Vagina (tissue), 2 donors: ENCODE measurements at regions not wholly inside any gene's neighbourhood (a gene's known extent, or its start where the extent isn't known, plus 50 kb on each side); places are given as distances from the start of the nearest gene placed in this dataset.
"Not testable (repeated sequence)": the region's sequence is repeated elsewhere in the genome, so short reads cannot be mapped to it uniquely, and the experiment has no call there.

ENCODE experiments used
- DNase-seq, 2 donors: peaks; one replicate each; pipeline ENCODE4 v3.0.0-alpha.2; 2017; ENCODE audit errors: extremely low spot score in 2 of 2
- H3K27ac ChIP-seq: fragments of 200-600 bp; sonication (generic); one replicate; pipeline ENCODE4 v1.5.1; 2019
- H3K27me3 ChIP-seq: fragments of 200-600 bp; sonication (generic); one replicate; pipeline ENCODE4 v1.5.1; 2019
- H3K36me3 ChIP-seq, 2 donors: fragments of 200-600 bp; sonication (generic); one replicate each; pipeline ENCODE4 v1.5.1; 2017 to 2019
- H3K4me1 ChIP-seq: fragments of 200-600 bp; sonication (generic); one replicate; pipeline ENCODE4 v1.5.1; 2019
- H3K4me3 ChIP-seq, 2 donors: fragments of 200-600 bp; sonication (generic); 1 replicate in 1 of 2; 2 replicates in 1 of 2; pipeline ENCODE4 v1.5.1; 2016 to 2019
- H3K9me3 ChIP-seq: fragments of 200-600 bp; sonication (generic); one replicate; pipeline ENCODE4 v1.5.1; 2019
- CTCF ChIP-seq, 3 experiments: fragments of 450-650 bp in 2 of 3; fragments of 200-600 bp in 1 of 3; sonication (generic) in 1 of 3; IDR thresholded peaks; one replicate each; pipeline ENCODE4 v1.5.1; 2017 to 2019; ENCODE audit warnings: antibody characterized with exemption in 3 of 3, mild to moderate bottlenecking in 2 of 3, moderate library complexity in 2 of 3
- POLR2A ChIP-seq, 2 donors: fragments of 450-650 bp; IDR thresholded peaks; one replicate each; pipeline ENCODE4 v1.6.1; 2017; ENCODE audit warnings: antibody characterized with exemption in 2 of 2, mild to moderate bottlenecking in 2 of 2, moderate library complexity in 2 of 2
- POLR2AphosphoS5 ChIP-seq, 2 donors: sonication (generic); formaldehyde crosslinking; IDR thresholded peaks; one replicate each; pipeline ENCODE4 v1.9.0; 2017; ENCODE audit warnings: antibody characterized with exemption in 2 of 2, mild to moderate bottlenecking in 2 of 2, low read depth in 1 of 2; ENCODE audit not compliant: insufficient read depth in 1 of 2
- intact Hi-C: fragments of 100-400 bp; cut with DNase I; formaldehyde crosslinking; loops from one replicate; pipeline ENCODE4 v1.15.1; 2023

GRCh38 chr4:135485371-135485770, 1283.8 kb upstream of the PABPC4L start:
- Histone ChIP-seq H3K36me3 (no peaks in the 10 kb centered on the region), H3K4me1 (no peaks in the 10 kb centered on the region), H3K9me3 (no peaks in the 10 kb centered on the region), H3K27me3 (no peaks in the 10 kb centered on the region), H3K27ac (no peak overlapping the region), H3K4me3 (no peak overlapping the region)
- intact Hi-C loops, result no loop called here
- DNase-seq, result no peak
- TF ChIP-seq POLR2AphosphoS5 (IDR thresholded peaks at IDR 0.05; ENCODE audit: insufficient read depth in 1 of 2, low read depth in 1 of 2) (no peak), POLR2A (IDR thresholded peaks at IDR 0.05) (no peak), CTCF (IDR thresholded peaks at IDR 0.05) (no peak)

- TF ChIP-seq POLR2A (IDR thresholded peaks at IDR 0.05), result no peak
- no peak for TF ChIP-seq POLR2AphosphoS5 (IDR thresholded peaks at IDR 0.05; ENCODE audit: insufficient read depth in 1 of 2, low read depth in 1 of 2)
- no peak for TF ChIP-seq CTCF (IDR thresholded peaks at IDR 0.05)
- no peaks in the 10 kb centered on the region for H3K27me3 ChIP-seq
- no peaks in the 10 kb centered on the region for H3K36me3 ChIP-seq
- no peak for DNase-seq
- no peaks in the 10 kb centered on the region for H3K4me1 ChIP-seq
- H3K9me3 ChIP-seq, result no peaks in the 10 kb centered on the region
- H3K27ac ChIP-seq, result no peak overlapping the region
- no peak overlapping the region for H3K4me3 ChIP-seq
- intact Hi-C loops, result no loop called here
These were observed 1274.7 kb upstream of the PABPC4L start for GRCh38 chr4:135476272-135476671.

- Histone ChIP-seq H3K36me3 (no peaks in the 10 kb centered on the region), H3K4me3 (no peak overlapping the region), H3K27me3 (no peaks in the 10 kb centered on the region), H3K27ac (no peak overlapping the region), H3K4me1 (no peaks in the 10 kb centered on the region), H3K9me3 (no peaks in the 10 kb centered on the region)
- no peak for DNase-seq
- TF ChIP-seq POLR2A (IDR thresholded peaks at IDR 0.05) (no peak), CTCF (IDR thresholded peaks at IDR 0.05) (no peak)
- intact Hi-C loops, result no loop called here
These were observed 1262.7 kb upstream of the PABPC4L start for GRCh38 chr4:135464311-135464710.

- H3K4me1 ChIP-seq, H3K27me3 ChIP-seq, H3K4me3 ChIP-seq: not testable (repeated sequence)
These were observed 1246.0 kb upstream of the PABPC4L start for GRCh38 chr4:135447598-135447997.

GRCh38 chr4:135434936-135435335, 1233.3 kb upstream of the PABPC4L start:
- intact Hi-C loops, result no loop called here
- Histone ChIP-seq H3K27ac (no peak overlapping the region), H3K27me3 (no peaks in the 10 kb centered on the region), H3K4me1 (no peaks in the 10 kb centered on the region), H3K4me3 (no peak overlapping the region), H3K36me3 (no peaks in the 10 kb centered on the region), H3K9me3 (no peaks in the 10 kb centered on the region)
- TF ChIP-seq CTCF (IDR thresholded peaks at IDR 0.05) (no peak), POLR2AphosphoS5 (IDR thresholded peaks at IDR 0.05; ENCODE audit: insufficient read depth in 1 of 2, low read depth in 1 of 2) (no peak), POLR2A (IDR thresholded peaks at IDR 0.05) (no peak)
- DNase-seq, result no peak

More at GRCh38 chr4:135447598-135447997, 1246.0 kb upstream of the PABPC4L start:
- DNase-seq, intact Hi-C loops, H3K36me3 ChIP-seq, H3K27ac ChIP-seq, H3K9me3 ChIP-seq: not testable (repeated sequence)

GRCh38 chr4:135429528-135429927, 1227.9 kb upstream of the PABPC4L start:
- no peak for DNase-seq
- H3K9me3 ChIP-seq, result no peaks in the 10 kb centered on the region
- intact Hi-C loops, result no loop called here

More at GRCh38 chr4:135429528-135429927, 1227.9 kb upstream of the PABPC4L start:
- Histone ChIP-seq H3K4me1 (no peaks in the 10 kb centered on the region), H3K36me3 (no peaks in the 10 kb centered on the region), H3K27me3 (no peaks in the 10 kb centered on the region), H3K27ac (no peak overlapping the region), H3K4me3 (no peak overlapping the region)
- no peak for TF ChIP-seq CTCF (IDR thresholded peaks at IDR 0.05)
- TF ChIP-seq POLR2A (IDR thresholded peaks at IDR 0.05), result no peak
- no peak for TF ChIP-seq POLR2AphosphoS5 (IDR thresholded peaks at IDR 0.05; ENCODE audit: insufficient read depth in 1 of 2, low read depth in 1 of 2)
